AG04449 (cell line): ENCODE measurements at regions not wholly inside any gene's neighbourhood (a gene's known extent, or its start where the extent isn't known, plus 50 kb on each side); places are given as distances from the start of the nearest gene placed in this dataset.

Experiments used
- CTCF ChIA-PET: fragments of 350-600 bp; formaldehyde crosslinking; extraction: SDS; loops from one replicate; lab custom pipeline; 2021; ENCODE audit warnings: antibody characterized with exemption; lab: Yijun Ruan, JAX
- POLR2A ChIA-PET: fragments of 400-600, 350-600 bp; formaldehyde crosslinking; extraction: SDS; loops from one replicate; lab custom pipeline; 2020; ENCODE audit warnings: antibody characterized with exemption, inconsistent platforms; lab: Yijun Ruan, JAX
- DNase-seq: peaks from one replicate; pipeline ENCODE4 v3.0.0-alpha.2; 2010; ENCODE audit warnings: low read depth, low spot score
- H3K4me3 ChIP-seq: 2 replicates; pipeline ENCODE4 v1.5.1; 2011; ENCODE audit warnings: low read depth, mild to moderate bottlenecking, control low read depth, low read length
- CTCF ChIP-seq: IDR thresholded peaks from one replicate; pipeline ENCODE4 v1.5.1; 2011; ENCODE audit warnings: mild to moderate bottlenecking, moderate library complexity, low read length, control low read depth, inconsistent platforms; ENCODE audit not compliant: insufficient read depth; ENCODE audit errors: missing control alignments

DNA sequence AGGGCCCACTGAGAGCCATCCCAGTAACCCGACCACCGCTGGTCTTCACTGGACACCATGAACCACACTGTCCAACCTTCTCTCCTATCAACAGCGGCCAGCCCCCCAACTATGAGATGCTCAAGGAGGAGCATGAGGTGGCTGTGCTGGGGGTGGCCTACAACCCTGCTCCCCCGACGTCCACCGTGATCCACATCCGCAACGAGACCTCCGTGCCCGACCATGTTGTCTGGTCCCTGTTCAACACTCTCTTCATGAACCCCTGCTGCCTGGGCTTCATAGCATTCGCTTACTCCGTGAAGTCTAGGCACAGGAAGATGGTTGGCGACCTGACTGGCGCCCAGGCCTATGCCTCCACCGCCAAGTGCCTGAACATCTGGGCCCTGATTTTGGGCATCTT, 423.8 kb upstream of the EPHA5 start:
- ChIA-PET POLR2A (no interaction called here), CTCF (no interaction called here)
- TF ChIP-seq CTCF: no peak
- DNase-seq: no peak
- no peak overlapping the region for H3K4me3 ChIP-seq

DNA sequence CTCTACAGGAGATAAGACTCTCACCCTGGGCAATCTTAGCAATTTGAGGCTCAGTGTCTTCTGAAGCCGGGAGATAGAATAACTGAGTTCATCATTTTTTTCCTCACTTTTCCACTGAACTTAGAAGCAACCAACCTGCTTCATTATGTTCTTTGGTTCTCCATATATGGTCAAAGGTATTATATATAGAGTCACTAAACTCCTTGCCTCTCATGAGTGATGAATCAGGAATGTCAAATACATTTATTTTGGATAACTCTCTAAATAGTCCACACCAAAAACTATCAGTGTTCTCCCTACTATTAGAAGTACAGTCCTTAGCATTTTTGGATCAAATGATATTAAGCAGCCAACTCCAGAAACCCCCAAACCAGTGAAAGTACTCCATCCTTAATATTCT, 421.5 kb upstream of the EPHA5 start:
- TF ChIP-seq CTCF: no peak
- H3K4me3 ChIP-seq: no peak overlapping the region
- DNase-seq: no peak
- ChIA-PET POLR2A (no interaction called here), CTCF (no interaction called here)

DNA sequence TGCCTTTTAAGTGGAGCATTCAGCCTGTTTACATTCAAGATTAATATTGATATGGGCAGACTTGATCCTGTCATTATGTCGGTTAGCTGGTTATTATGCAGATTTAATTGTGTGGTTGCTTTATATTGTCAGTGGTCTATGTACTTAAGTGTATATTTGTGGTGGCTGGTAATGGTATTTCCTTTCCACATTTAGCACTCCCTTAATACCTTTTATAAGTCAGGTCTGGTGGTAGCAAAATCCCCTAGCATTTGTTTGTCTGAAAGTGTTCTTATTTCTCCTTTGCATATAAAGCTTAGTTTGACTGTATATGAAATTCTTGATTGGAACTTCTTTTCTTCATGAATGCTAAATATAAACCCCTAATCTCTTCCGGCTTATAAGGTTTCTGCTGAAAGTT, 403.7 kb upstream of the EPHA5 start:
- no peak overlapping the region for H3K4me3 ChIP-seq
- no peak for DNase-seq
- CTCF ChIA-PET: no interaction called here
- POLR2A ChIA-PET: no interaction called here
- TF ChIP-seq CTCF: no peak

GRCh38 chr4:66071911-66072310, 401.6 kb upstream of the EPHA5 start:
- H3K4me3 ChIP-seq: no peak overlapping the region
- ChIA-PET POLR2A (no interaction called here), CTCF (no interaction called here)
- TF ChIP-seq CTCF: no peak
- DNase-seq: no peak

DNA sequence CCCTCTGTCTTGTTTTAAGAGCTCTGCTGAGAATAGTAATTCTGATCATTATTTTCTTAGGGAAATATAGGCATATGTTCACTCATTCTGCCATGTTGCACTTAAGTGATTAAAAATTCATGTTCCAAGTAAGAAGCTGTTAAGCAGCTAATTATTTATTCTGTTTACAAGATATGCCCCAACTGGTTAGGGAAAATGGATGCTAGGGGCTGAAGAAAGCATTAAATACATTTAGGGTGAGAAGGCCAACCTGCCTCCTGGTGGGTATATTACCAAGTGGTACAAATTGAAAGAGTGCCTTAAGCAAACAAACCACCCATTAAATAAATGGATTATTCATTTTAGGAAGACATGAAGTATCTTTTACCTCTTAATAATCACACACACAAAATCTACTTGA, 392.6 kb upstream of the EPHA5 start:
- H3K4me3 ChIP-seq: no peak overlapping the region
- DNase-seq: no peak
- no peak for TF ChIP-seq CTCF
- CTCF ChIA-PET: no interaction called here
- POLR2A ChIA-PET: no interaction called here

- no peak for TF ChIP-seq CTCF
- no peak overlapping the region for H3K4me3 ChIP-seq
- ChIA-PET POLR2A (no interaction called here), CTCF (no interaction called here)
- no peak for DNase-seq
Measured at GRCh38 chr4:66062044-66062443, 391.8 kb upstream of the EPHA5 start.

GRCh38 chr4:66059556-66059955, 389.3 kb upstream of the EPHA5 start:
- no peak for DNase-seq
- ChIA-PET POLR2A (no interaction called here), CTCF (no interaction called here)
- TF ChIP-seq CTCF: no peak
- H3K4me3 ChIP-seq: no peak overlapping the region
